H9 (cell line): ENCODE measurements at regions not wholly inside any gene's neighbourhood (a gene's known extent, or its start where the extent isn't known, plus 50 kb on each side); places are given as distances from the start of the nearest gene placed in this dataset.

Source experiments
- DNase-seq: peaks from one replicate; pipeline ENCODE4 v3.0.0-alpha.2; 2017
- H2AFZ ChIP-seq: one replicate; pipeline ENCODE4 v1.6.1; 2013; ENCODE audit warnings: mild to moderate bottlenecking, low read length, control low read depth, moderate library complexity
- H2AK5ac ChIP-seq: 2 replicates; pipeline ENCODE4 v1.6.1; 2013; ENCODE audit warnings: low read length, control low read depth, mixed read lengths; ENCODE audit not compliant: insufficient read length
- H2BK120ac ChIP-seq: one replicate; pipeline ENCODE4 v1.6.1; 2013; ENCODE audit warnings: low read depth, mild to moderate bottlenecking, low read length, control low read depth, inconsistent platforms; ENCODE audit not compliant: poor library complexity, severe bottlenecking
- H2BK12ac ChIP-seq: 2 replicates; pipeline ENCODE4 v1.6.1; 2013; ENCODE audit warnings: low read length, control low read depth, mixed read lengths, low read depth; ENCODE audit not compliant: insufficient read length
- H2BK15ac ChIP-seq: 2 replicates; pipeline ENCODE4 v1.6.1; 2013; ENCODE audit warnings: low read depth, low read length, control low read depth
- H2BK20ac ChIP-seq: one replicate; pipeline ENCODE4 v1.6.1; 2013; ENCODE audit warnings: low read depth, mild to moderate bottlenecking, low read length, control low read depth, inconsistent platforms; ENCODE audit not compliant: poor library complexity, severe bottlenecking
- H2BK5ac ChIP-seq: 2 replicates; pipeline ENCODE4 v1.6.1; 2013; ENCODE audit warnings: low read length, control low read depth, mixed read lengths; ENCODE audit not compliant: insufficient read length
- H3K14ac ChIP-seq: 2 replicates; pipeline ENCODE4 v1.6.1; 2013; ENCODE audit warnings: low read length, control low read depth; ENCODE audit not compliant: insufficient read depth
- H3K18ac ChIP-seq: 2 replicates; pipeline ENCODE4 v1.6.1; 2013; ENCODE audit warnings: low read depth, mild to moderate bottlenecking, mixed read lengths, low read length, control low read depth; ENCODE audit not compliant: insufficient read length
- H3K23ac ChIP-seq: 2 replicates; pipeline ENCODE4 v1.6.1; 2013; ENCODE audit warnings: low read length, control low read depth, mixed read lengths, low read depth; ENCODE audit not compliant: insufficient read length
- H3K23me2 ChIP-seq: 2 replicates; pipeline ENCODE4 v1.6.1; 2013; ENCODE audit warnings: low read depth, mild to moderate bottlenecking, mixed read lengths, low read length, control low read depth; ENCODE audit not compliant: insufficient read length, poor library complexity, severe bottlenecking
- H3K27ac ChIP-seq: 2 replicates; pipeline ENCODE4 v1.5.1; 2013; ENCODE audit warnings: low read length, control low read depth, mixed read lengths, low read depth; ENCODE audit not compliant: insufficient read length
- H3K27me3 ChIP-seq: 2 replicates; pipeline ENCODE4 v1.6.1; 2013; ENCODE audit warnings: low read length, control low read depth, inconsistent platforms; ENCODE audit not compliant: insufficient read depth
- H3K4ac ChIP-seq: 2 replicates; pipeline ENCODE4 v1.6.1; 2013; ENCODE audit warnings: low read depth, mild to moderate bottlenecking, control low read depth, inconsistent platforms, low read length, moderate library complexity
- H3K4me1 ChIP-seq: 2 replicates; pipeline ENCODE4 v1.6.1; 2013; ENCODE audit warnings: low read length, control low read depth, inconsistent platforms; ENCODE audit not compliant: insufficient read depth
- H3K4me2 ChIP-seq: 2 replicates; pipeline ENCODE4 v1.6.1; 2013; ENCODE audit warnings: low read length, control low read depth, mixed read lengths; ENCODE audit not compliant: insufficient read length, insufficient read depth
- H3K56ac ChIP-seq: 2 replicates; pipeline ENCODE4 v1.6.1; 2013; ENCODE audit warnings: low read depth, mild to moderate bottlenecking, mixed read lengths, low read length, control low read depth; ENCODE audit not compliant: insufficient read length
- H3K79me1 ChIP-seq: 2 replicates; pipeline ENCODE4 v1.6.1; 2013; ENCODE audit warnings: low read depth, mild to moderate bottlenecking, moderate library complexity, low read length, control low read depth, inconsistent platforms; ENCODE audit not compliant: insufficient read depth, poor library complexity, severe bottlenecking
- H3K79me2 ChIP-seq: 2 replicates; pipeline ENCODE4 v1.6.1; 2013; ENCODE audit warnings: low read length, control low read depth, inconsistent platforms; ENCODE audit not compliant: insufficient read depth
- H3K9ac ChIP-seq: 2 replicates; pipeline ENCODE4 v1.6.1; 2013; ENCODE audit warnings: low read length, control low read depth, mixed read lengths; ENCODE audit not compliant: insufficient read length; ENCODE audit errors: extremely low read depth
- H3K9me3 ChIP-seq: one replicate; pipeline ENCODE4 v1.6.1; 2013; ENCODE audit warnings: low read depth, low read length, inconsistent platforms; ENCODE audit not compliant: control insufficient read depth
- H3T11ph ChIP-seq: one replicate; pipeline ENCODE4 v1.6.1; 2013; ENCODE audit warnings: mild to moderate bottlenecking, low read length, control low read depth, inconsistent platforms
- H4K20me1 ChIP-seq: one replicate; pipeline ENCODE4 v1.6.1; 2013; ENCODE audit not compliant: control insufficient read depth, insufficient read length, insufficient read depth
- H4K5ac ChIP-seq: 2 replicates; pipeline ENCODE4 v1.6.1; 2013; ENCODE audit warnings: low read depth, mild to moderate bottlenecking, mixed read lengths, low read length, control low read depth; ENCODE audit not compliant: insufficient read length
- H4K8ac ChIP-seq: replicated peaks from 2 replicates; pipeline ENCODE4 v1.6.1; 2013; ENCODE audit warnings: low read length, control low read depth, mixed read lengths, low read depth; ENCODE audit not compliant: insufficient read length
- H4K91ac ChIP-seq: 2 replicates; pipeline ENCODE4 v1.6.1; 2013; ENCODE audit warnings: low read depth, mild to moderate bottlenecking, moderate library complexity, mixed read lengths, low read length, control low read depth; ENCODE audit not compliant: insufficient read length
- H3K27ac Mint-ChIP-seq, 3 experiments: 2 replicates in 2 of 3; 3 replicates in 1 of 3; pipeline ENCODE4 v1.8.0; 2020 to 2021; ENCODE audit warnings: mixed read lengths in 3 of 3, mild to moderate bottlenecking in 1 of 3, moderate library complexity in 1 of 3
- H3K27me3 Mint-ChIP-seq: 2 replicates; pipeline ENCODE4 v1.8.0; 2021; ENCODE audit warnings: low read depth, mild to moderate bottlenecking, moderate library complexity, mixed read lengths
- H3K36me3 Mint-ChIP-seq, 3 experiments: 2 replicates in 2 of 3; 3 replicates in 1 of 3; pipeline ENCODE4 v1.8.0; 2020 to 2021; ENCODE audit warnings: low read depth in 3 of 3, mixed read lengths in 3 of 3; ENCODE audit not compliant: insufficient read depth in 1 of 3
- H3K4me1 Mint-ChIP-seq, 2 experiments: 2 replicates each; pipeline ENCODE4 v1.8.0; 2020; ENCODE audit warnings: mixed read lengths in 2 of 2
- H3K4me3 Mint-ChIP-seq, 2 experiments: 2 replicates in 1 of 2; 3 replicates in 1 of 2; pipeline ENCODE4 v1.8.0; 2020 to 2021; ENCODE audit warnings: mild to moderate bottlenecking in 2 of 2, mixed read lengths in 2 of 2, moderate library complexity in 1 of 2
- H3K9me3 Mint-ChIP-seq, 2 experiments: 2 replicates in 1 of 2; 3 replicates in 1 of 2; pipeline ENCODE4 v1.8.0; 2020; ENCODE audit warnings: mild to moderate bottlenecking in 2 of 2, mixed read lengths in 2 of 2, moderate library complexity in 1 of 2
- CTCF ChIP-seq: fragments of 200-600 bp; sonication (generic); conservative IDR thresholded peaks from 3 replicates; pipeline ENCODE4 v1.8.0; 2021; ENCODE audit warnings: antibody characterized with exemption, mild to moderate bottlenecking
- WGBS: extraction: QIAGEN DNeasy Blood & Tissue Kit; methylation state at CpG from one replicate; pipeline ENCODE4 v1.1.7; 2013; ENCODE audit warnings: missing lambda C conversion rate, low lambda C conversion rate, mixed read lengths; ENCODE audit not compliant: insufficient read length; ENCODE audit errors: extremely low coverage; 5-methylcytosine and 5-hydroxymethylcytosine counted together

- Histone ChIP-seq H4K5ac (no peak overlapping the region), H3K79me1 (no peaks in the 10 kb centered on the region), H3K23me2 (no peaks in the 10 kb centered on the region), H3K27me3 (no peaks in the 10 kb centered on the region), H3K4ac (no peak overlapping the region), H3K23ac (no peak overlapping the region), H3K4me2 (no peak overlapping the region), H2BK120ac (no peak overlapping the region), H4K8ac (no peak overlapping the region), H3K14ac (no peak overlapping the region), H3K9ac (no peak overlapping the region), H3K9me3 (no peaks in the 10 kb centered on the region), H2BK15ac (no peak overlapping the region), H2AFZ (no peak overlapping the region), H2BK12ac (no peak overlapping the region), H2BK20ac (no peak overlapping the region), H3K56ac (no peak overlapping the region), H3K27ac (no peak overlapping the region), H3K79me2 (no peaks in the 10 kb centered on the region), H4K91ac (no peak overlapping the region), H3K18ac (no peak overlapping the region), H2AK5ac (no peak overlapping the region), H3T11ph (no peak overlapping the region), H3K4me1 (no peaks in the 10 kb centered on the region), H2BK5ac (no peak overlapping the region), H4K20me1 (no peaks in the 10 kb centered on the region)
- Mint-ChIP-seq H3K4me1 (no peaks in the 10 kb centered on the region), H3K4me3 (no peak overlapping the region), H3K27me3 (no peaks in the 10 kb centered on the region), H3K9me3 (peaks cover 3 to 5% of the 10 kb centered on the region in 2 experiments; a peak in 2 of 5 replicates), H3K36me3 (peaks cover 0 to 4% (median 0%) of the 10 kb centered on the region in 3 experiments; a peak in 1 of 7 replicates), H3K27ac (no peak overlapping the region)
- no peak for DNase-seq
- no CpG with 5 or more reads among the region's 3 CpGs for WGBS
- TF ChIP-seq CTCF: no peak
These were observed 138.9 kb downstream of the ZIC4 start for GRCh38 chr3:147267434-147267833.
